Natural killer cell (primary cell): ENCODE measurements at regions not wholly inside any gene's neighbourhood (a gene's known extent, or its start where the extent isn't known, plus 50 kb on each side); places are given as distances from the start of the nearest gene placed in this dataset.

Source experiments
- ATAC-seq, 3 donors: fragments of 150-1000 bp in 2 of 3; fragments of 200-7000 bp in 1 of 3; cut with Tn5 transposase; 1 replicate in 1 of 3; 2 replicates in 2 of 3; pipeline ENCODE4 v1.10.0; 2021; ENCODE audit warnings: mild to moderate bottlenecking in 2 of 3, moderate library complexity in 2 of 3
- DNase-seq, 2 donors: peaks; one replicate each; pipeline versions ENCODE4 v3.0.0 to v3.0.0-alpha.2; 2013 to 2021; ENCODE audit warnings: mixed read lengths in 1 of 2
- H3K27ac ChIP-seq: one replicate; pipeline ENCODE4 v1.5.1; 2013; ENCODE audit warnings: mild to moderate bottlenecking, low read length
- H3K27me3 ChIP-seq: one replicate; pipeline ENCODE4 v1.6.1; 2013; ENCODE audit warnings: low read length; ENCODE audit not compliant: control insufficient read depth, insufficient read depth
- H3K36me3 ChIP-seq: one replicate; pipeline ENCODE4 v1.6.1; 2013; ENCODE audit warnings: low read length; ENCODE audit not compliant: control insufficient read depth, insufficient read depth
- H3K4me1 ChIP-seq: one replicate; pipeline ENCODE4 v1.6.1; 2013; ENCODE audit warnings: low read length; ENCODE audit not compliant: control insufficient read depth, insufficient read depth
- H3K4me3 ChIP-seq: one replicate; pipeline ENCODE4 v1.5.1; 2013; ENCODE audit warnings: low read length
- H3K9me3 ChIP-seq: one replicate; pipeline ENCODE4 v1.6.1; 2013; ENCODE audit warnings: low read length; ENCODE audit not compliant: control insufficient read depth, insufficient read depth
- H3K27ac Mint-ChIP-seq, 2 donors: one replicate each; pipeline ENCODE4 v1.8.0; 2022; ENCODE audit warnings: mild to moderate bottlenecking in 2 of 2, mixed read lengths in 2 of 2, moderate library complexity in 1 of 2
- H3K27me3 Mint-ChIP-seq, 2 donors: one replicate each; pipeline ENCODE4 v1.8.0; 2022; ENCODE audit warnings: low read depth in 2 of 2, mixed read lengths in 2 of 2
- H3K36me3 Mint-ChIP-seq: one replicate; pipeline ENCODE4 v1.8.0; 2022; ENCODE audit warnings: mixed read lengths
- H3K4me1 Mint-ChIP-seq, 2 donors: one replicate each; pipeline ENCODE4 v1.8.0; 2022; ENCODE audit warnings: mixed read lengths in 2 of 2
- H3K4me3 Mint-ChIP-seq: one replicate; pipeline ENCODE4 v1.8.0; 2022; ENCODE audit warnings: mild to moderate bottlenecking, moderate library complexity, mixed read lengths
- H3K9me3 Mint-ChIP-seq, 2 donors: one replicate each; pipeline ENCODE4 v1.8.0; 2022; ENCODE audit warnings: mixed read lengths in 2 of 2
- WGBS: methylation state at CpG from one replicate; pipeline ENCODE4 v1.1.7; 2013; ENCODE audit warnings: missing lambda C conversion rate; ENCODE audit not compliant: insufficient coverage; 5-methylcytosine and 5-hydroxymethylcytosine counted together
- intact Hi-C: fragments of 100-400 bp; cut with micrococcal nuclease; formaldehyde crosslinking; loops from one replicate; pipeline ENCODE4 v1.14.2; 2022
- TF ChIP-seq, protein P1 (sequence below): fragments of 200-600 bp; IDR thresholded peaks from one replicate; pipeline ENCODE4 v1.8.0; 2022; ENCODE audit warnings: antibody characterized with exemption

DNA sequence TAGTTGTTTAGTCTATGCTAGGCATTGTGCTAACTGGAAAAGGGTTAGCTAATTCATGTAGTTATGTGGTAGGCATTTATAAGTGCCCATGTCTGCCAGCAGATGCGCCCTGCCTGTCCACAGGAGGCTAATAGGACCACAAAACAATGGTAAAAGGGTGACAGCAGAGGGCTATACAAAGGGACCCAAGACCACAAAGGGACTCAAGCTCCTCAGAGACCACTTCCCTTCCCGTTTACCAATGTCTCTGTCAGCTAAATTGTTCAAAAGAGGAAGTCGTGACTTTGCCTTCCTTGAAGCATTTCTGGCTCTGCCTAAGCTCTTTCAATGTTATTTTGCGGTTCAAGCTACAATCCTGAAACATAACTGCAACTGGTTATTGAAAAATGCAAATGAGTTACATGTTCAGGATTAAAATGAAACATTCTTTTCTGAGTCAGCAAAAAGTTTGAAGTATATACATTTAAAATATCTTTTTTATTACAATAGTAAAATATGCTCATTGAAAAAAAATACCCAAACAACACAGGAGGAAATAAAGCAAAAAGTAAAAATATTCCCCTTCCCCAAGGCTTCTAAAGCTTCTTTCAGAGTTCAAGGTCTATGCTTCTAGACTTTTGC is 149.2 kb downstream of the MAF start:
- ATAC-seq (peak in 2 of 3 donors; percentile 17 to 52), DNase-seq (peak in 1 of 2 donors; percentile 16)
- Histone ChIP-seq H3K9me3 (no peaks in the 10 kb centered on the region), H3K27me3 (no peaks in the 10 kb centered on the region), H3K4me1 (peaks cover 3% of the 10 kb centered on the region), H3K4me3 (no peak overlapping the region), H3K27ac (no peak overlapping the region), H3K36me3 (no peaks in the 10 kb centered on the region)
- peaks cover 5 to 6% of the 10 kb centered on the region in 2 donors for H3K27me3 Mint-ChIP-seq
- H3K27ac Mint-ChIP-seq = no peak overlapping the region
- H3K4me3 Mint-ChIP-seq = no peak overlapping the region
- intact Hi-C loops = no loop called here
- no peaks in the 10 kb centered on the region for H3K9me3 Mint-ChIP-seq
- H3K36me3 Mint-ChIP-seq = no peaks in the 10 kb centered on the region
- TF ChIP-seq, protein P1, sequence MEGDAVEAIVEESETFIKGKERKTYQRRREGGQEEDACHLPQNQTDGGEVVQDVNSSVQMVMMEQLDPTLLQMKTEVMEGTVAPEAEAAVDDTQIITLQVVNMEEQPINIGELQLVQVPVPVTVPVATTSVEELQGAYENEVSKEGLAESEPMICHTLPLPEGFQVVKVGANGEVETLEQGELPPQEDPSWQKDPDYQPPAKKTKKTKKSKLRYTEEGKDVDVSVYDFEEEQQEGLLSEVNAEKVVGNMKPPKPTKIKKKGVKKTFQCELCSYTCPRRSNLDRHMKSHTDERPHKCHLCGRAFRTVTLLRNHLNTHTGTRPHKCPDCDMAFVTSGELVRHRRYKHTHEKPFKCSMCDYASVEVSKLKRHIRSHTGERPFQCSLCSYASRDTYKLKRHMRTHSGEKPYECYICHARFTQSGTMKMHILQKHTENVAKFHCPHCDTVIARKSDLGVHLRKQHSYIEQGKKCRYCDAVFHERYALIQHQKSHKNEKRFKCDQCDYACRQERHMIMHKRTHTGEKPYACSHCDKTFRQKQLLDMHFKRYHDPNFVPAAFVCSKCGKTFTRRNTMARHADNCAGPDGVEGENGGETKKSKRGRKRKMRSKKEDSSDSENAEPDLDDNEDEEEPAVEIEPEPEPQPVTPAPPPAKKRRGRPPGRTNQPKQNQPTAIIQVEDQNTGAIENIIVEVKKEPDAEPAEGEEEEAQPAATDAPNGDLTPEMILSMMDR = no peak
- 2% methylated on average over 4 of the region's 4 CpGs for WGBS
- peaks cover 0 to 9% of the 10 kb centered on the region in 2 donors for H3K4me1 Mint-ChIP-seq

- H3K9me3 ChIP-seq = no peaks in the 10 kb centered on the region
- H3K27me3 ChIP-seq = no peaks in the 10 kb centered on the region
- intact Hi-C loops = no loop called here
- peaks cover 0 to 7% of the 10 kb centered on the region in 2 donors for H3K27me3 Mint-ChIP-seq
- DNase-seq (no peak), ATAC-seq (no peak)
- no peaks in the 10 kb centered on the region for H3K36me3 Mint-ChIP-seq
- no peak overlapping the region for H3K4me3 Mint-ChIP-seq
- no peak overlapping the region for H3K27ac Mint-ChIP-seq
- peaks cover 3% of the 10 kb centered on the region for H3K4me1 ChIP-seq
- no peak overlapping the region for H3K27ac ChIP-seq
- H3K4me1 Mint-ChIP-seq = peaks cover 0 to 9% of the 10 kb centered on the region in 2 donors
- WGBS = 93% methylated on average over 5 of the region's 6 CpGs
- TF ChIP-seq, protein P1 = no peak
- H3K4me3 ChIP-seq = no peak overlapping the region
- no peaks in the 10 kb centered on the region for H3K36me3 ChIP-seq
- no peaks in the 10 kb centered on the region for H3K9me3 Mint-ChIP-seq
Observed at GRCh38 chr16:79449900-79450299, 150.6 kb downstream of the MAF start.

DNA sequence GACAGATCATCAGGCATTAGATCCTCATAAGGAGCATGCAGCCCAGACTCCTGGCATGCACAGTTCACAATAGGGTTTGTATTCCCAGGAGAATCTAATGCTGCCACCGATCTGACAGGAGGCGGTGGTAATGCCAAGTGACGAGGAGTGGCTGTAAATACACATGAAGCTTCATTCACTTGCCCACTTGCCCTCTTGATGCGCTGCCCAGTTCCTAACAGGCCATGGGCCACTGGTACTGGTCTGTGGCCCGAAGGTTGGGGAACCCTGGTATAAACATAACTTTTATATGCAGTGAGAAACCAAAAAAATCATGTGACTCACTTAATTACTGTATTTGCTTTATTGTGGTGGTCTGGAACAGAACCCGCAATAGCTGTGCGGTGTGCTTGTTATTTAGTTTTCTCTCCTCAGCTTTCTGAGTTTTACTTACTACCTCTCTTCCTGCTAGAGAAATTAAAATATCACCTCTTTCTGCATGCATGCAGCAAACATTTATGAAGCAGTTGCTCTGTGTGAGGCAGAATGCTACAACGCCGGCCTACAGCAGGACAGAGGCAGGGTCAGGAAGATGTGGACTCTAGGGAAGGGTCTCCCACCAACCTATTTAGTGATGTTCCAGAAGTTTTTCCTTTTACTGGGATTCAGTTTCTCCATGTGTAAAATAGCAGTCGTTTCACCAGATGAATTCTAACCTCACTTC is 151.3 kb downstream of the MAF start:
- Mint-ChIP-seq H3K4me1 (peaks cover 0 to 9% of the 10 kb centered on the region in 2 donors), H3K36me3 (no peaks in the 10 kb centered on the region), H3K9me3 (no peaks in the 10 kb centered on the region), H3K4me3 (no peak overlapping the region), H3K27ac (no peak overlapping the region), H3K27me3 (peaks cover 0 to 7% of the 10 kb centered on the region in 2 donors)
- Histone ChIP-seq H3K4me3 (no peak overlapping the region), H3K36me3 (no peaks in the 10 kb centered on the region), H3K9me3 (no peaks in the 10 kb centered on the region), H3K27me3 (no peaks in the 10 kb centered on the region), H3K4me1 (peaks cover 3% of the 10 kb centered on the region), H3K27ac (no peak overlapping the region)
- DNase-seq (no peak), ATAC-seq (no peak)
- 92% methylated on average over 10 of the region's 10 CpGs for WGBS
- intact Hi-C loops = no loop called here
- TF ChIP-seq, protein P1 = no peak
